ENCODE measurements at regions not wholly inside any gene's neighbourhood (a gene's known extent, or its start where the extent isn't known, plus 50 kb on each side); places are given as distances from the start of the nearest gene placed in this dataset.

GRCh38 chr6:97632341-97632740 is 349.3 kb upstream of the MMS22L start:
- TF ChIP-seq, protein P1, sequence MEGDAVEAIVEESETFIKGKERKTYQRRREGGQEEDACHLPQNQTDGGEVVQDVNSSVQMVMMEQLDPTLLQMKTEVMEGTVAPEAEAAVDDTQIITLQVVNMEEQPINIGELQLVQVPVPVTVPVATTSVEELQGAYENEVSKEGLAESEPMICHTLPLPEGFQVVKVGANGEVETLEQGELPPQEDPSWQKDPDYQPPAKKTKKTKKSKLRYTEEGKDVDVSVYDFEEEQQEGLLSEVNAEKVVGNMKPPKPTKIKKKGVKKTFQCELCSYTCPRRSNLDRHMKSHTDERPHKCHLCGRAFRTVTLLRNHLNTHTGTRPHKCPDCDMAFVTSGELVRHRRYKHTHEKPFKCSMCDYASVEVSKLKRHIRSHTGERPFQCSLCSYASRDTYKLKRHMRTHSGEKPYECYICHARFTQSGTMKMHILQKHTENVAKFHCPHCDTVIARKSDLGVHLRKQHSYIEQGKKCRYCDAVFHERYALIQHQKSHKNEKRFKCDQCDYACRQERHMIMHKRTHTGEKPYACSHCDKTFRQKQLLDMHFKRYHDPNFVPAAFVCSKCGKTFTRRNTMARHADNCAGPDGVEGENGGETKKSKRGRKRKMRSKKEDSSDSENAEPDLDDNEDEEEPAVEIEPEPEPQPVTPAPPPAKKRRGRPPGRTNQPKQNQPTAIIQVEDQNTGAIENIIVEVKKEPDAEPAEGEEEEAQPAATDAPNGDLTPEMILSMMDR (IDR thresholded peaks at IDR 0.05) = no peak
- TF ChIP-seq EZH2 (IDR thresholded peaks at IDR 0.05; ENCODE audit: borderline replicate concordance, insufficient read depth, low read depth, low read length, poor library complexity, severe bottlenecking) = no peak

Data from B cell (primary cell).